ENCODE measurements at regions not wholly inside any gene's neighbourhood (a gene's known extent, or its start where the extent isn't known, plus 50 kb on each side); places are given as distances from the start of the nearest gene placed in this dataset.

DNA sequence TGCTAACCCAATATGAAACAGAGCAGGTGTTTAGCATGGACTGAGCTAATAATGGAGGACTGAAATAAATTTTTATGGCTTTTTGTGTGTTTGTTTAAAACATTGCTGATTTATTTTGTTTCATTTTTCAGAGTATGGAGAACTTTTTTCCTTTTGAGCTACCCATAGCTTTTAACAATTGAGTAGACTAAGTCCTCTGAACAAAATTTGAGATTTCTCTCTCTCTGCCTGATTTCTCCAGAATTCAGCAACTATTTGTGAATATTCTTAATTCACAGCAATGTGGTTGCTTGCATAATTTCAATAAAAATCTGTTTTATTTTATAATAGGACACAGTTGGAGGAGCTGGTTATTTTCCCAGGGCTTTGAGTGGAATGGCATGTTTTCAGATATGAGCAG lies 103.7 kb downstream of the TPBG start:
- TF ChIP-seq POLR2A (IDR thresholded peaks at IDR 0.05) (no peak), POLR2AphosphoS5 (IDR thresholded peaks at IDR 0.05) (no peak)
- TF ChIP-seq, protein P1, sequence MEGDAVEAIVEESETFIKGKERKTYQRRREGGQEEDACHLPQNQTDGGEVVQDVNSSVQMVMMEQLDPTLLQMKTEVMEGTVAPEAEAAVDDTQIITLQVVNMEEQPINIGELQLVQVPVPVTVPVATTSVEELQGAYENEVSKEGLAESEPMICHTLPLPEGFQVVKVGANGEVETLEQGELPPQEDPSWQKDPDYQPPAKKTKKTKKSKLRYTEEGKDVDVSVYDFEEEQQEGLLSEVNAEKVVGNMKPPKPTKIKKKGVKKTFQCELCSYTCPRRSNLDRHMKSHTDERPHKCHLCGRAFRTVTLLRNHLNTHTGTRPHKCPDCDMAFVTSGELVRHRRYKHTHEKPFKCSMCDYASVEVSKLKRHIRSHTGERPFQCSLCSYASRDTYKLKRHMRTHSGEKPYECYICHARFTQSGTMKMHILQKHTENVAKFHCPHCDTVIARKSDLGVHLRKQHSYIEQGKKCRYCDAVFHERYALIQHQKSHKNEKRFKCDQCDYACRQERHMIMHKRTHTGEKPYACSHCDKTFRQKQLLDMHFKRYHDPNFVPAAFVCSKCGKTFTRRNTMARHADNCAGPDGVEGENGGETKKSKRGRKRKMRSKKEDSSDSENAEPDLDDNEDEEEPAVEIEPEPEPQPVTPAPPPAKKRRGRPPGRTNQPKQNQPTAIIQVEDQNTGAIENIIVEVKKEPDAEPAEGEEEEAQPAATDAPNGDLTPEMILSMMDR (IDR thresholded peaks at IDR 0.05), result no peak

Data from breast epithelium (tissue), 3 donors.